ENCODE measurements at regions not wholly inside any gene's neighbourhood (a gene's known extent, or its start where the extent isn't known, plus 50 kb on each side); places are given as distances from the start of the nearest gene placed in this dataset.

GRCh38 chr11:123298488-123299447 is 103.7 kb upstream of the CLMP start:
- TF ChIP-seq GATA2 (IDR thresholded peaks at IDR 0.05; ENCODE audit: low read depth, low read length) = no peak
- TF ChIP-seq GATA3 (IDR thresholded peaks at IDR 0.05; ENCODE audit: low read depth, low read length) = no peak
